UCSD-AML1 (cell line): ENCODE measurements at regions not wholly inside any gene's neighbourhood (a gene's known extent, or its start where the extent isn't known, plus 50 kb on each side); places are given as distances from the start of the nearest gene placed in this dataset.
"Not testable (repeated sequence)": the region's sequence is repeated elsewhere in the genome, so short reads cannot be mapped to it uniquely, and the experiment has no call there.

Experiments
- DNase-seq: peaks from one replicate; lab custom pipeline; 2025; ENCODE audit not compliant: unreplicated experiment; lab: John Stamatoyannopoulos, UW

DNA sequence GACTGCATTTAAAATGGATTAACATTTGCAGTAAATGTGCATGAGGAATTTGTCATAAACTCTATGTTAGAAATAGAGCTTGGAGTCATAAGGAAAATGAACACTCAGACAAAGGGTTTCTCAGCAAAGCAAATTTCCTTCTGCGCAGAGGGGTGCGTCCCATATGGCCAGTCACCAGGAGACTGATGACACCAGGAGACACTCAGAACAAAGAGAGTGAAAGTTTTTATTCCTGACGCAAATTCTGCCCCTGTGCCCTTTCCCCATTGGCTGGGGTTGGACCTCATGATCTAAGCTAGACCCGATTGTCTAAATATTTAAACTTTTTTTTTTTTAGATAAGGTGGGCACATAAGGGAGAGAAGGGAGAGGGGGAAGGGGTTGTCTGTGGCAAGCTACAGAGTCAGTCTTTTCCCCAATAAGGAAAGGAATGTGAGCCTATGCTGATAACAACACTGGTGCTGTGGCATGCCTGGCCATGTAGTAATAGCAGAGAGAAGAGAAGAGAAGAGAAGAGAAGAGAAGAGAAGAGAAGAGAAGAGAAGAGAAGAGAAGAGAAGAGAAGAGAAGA is 202.0 kb downstream of the POM121L12 start:
- DNase-seq, result no peak

DNA sequence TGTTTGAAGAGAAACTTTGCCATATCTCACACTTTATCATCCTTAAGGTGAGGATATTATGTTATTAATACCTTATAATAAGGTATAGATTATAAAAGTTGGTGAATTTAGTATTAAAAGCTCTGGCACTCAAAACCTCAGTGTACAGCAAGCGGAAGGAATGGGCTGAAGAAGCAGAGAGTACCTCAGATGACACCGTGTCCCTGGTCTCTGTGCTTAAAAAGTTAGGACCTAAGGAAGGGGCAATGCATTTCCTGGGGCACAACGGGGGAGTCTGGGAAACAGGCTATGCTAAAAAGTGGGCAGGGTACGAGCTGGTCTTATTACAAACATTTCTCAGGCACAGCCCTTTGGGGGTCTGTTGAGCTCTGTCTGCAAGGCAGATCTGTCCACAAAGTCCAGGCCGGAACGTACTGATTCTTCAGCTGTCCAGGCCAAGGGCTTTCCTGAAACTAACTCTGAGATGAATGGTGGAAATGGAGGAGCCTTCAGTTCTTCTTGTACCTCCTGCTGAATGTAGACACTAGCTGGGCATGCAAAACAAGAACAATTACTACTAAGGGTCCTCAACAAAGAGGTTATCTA is 202.7 kb downstream of the POM121L12 start:
- DNase-seq, result no peak

DNA sequence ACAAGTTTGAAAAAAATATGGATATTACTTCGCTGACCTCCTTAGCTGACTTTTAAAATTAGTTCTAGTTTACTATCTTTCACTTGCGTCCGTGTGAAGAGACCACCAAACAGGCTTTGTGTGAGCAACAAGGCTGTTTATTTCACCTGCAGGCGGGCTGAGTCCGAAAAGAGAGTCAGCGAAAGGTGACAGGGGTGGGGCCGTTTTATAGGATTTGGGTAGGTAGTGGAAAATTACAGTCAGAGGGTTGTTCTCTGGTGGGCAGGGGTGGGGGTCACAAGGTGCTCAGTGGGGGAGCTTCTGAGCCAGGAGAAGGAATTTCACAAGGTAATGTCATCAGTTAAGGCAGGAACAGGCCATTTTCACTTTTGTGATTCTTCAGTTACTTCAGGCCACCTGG is 203.7 kb downstream of the POM121L12 start:
- not testable (repeated sequence) for DNase-seq

DNA sequence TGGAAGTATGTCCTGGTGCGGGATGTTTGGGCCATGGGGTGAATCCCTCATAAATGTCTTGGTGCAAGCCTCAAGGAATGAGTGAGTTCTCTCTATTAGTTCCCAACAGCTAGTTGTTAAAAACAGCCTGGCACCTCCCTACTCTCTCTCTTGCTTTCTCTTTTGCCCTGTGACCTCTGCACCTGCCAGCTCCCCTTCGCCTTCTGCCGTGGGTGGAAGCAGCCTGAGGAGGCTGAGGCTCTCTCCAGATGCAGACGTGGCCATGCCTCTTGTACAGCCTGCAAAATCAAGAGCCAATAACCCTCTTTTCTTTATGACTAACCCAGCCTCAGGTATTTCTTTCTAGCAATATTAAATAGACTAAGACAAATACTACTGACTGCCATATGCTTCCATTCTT is 210.3 kb downstream of the POM121L12 start:
- no peak for DNase-seq

DNA sequence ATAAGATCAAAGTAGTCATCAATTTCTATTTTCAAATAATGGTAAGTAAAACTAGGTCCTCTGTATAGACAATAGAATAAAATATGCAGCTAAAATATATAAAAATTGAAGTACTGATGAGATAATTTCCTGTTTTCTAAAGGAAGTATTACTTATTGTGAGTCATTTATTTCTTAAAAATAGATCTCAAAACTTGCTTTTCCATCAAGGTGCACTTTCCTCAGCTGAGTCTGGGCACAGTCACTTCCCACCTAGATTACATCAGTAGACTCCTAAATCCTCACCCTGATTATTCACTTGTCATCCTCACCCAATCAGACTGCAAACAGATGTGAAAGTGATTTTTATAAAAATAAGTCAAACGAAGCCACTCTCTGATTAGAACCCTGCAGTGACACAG is 211.5 kb downstream of the POM121L12 start:
- no peak for DNase-seq

DNA sequence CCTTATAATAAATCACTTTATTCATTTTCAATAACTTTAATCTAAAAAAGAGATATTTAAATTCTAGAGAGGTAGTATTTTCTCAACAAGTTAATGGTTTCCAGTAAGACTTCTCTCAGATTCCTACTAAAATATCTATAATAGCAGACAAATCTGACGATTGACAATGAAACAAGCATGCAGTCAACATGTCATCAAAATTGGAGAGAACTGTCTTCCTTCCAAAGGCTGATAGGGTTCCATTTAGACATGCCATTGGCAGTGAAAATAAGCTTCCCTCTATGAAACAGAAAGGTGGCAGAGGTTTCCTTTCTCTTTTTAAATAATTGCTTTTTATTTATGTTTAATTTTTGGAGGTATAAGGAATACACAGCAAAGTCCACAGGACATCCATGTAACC is 217.1 kb downstream of the POM121L12 start:
- DNase-seq, result no peak

DNA sequence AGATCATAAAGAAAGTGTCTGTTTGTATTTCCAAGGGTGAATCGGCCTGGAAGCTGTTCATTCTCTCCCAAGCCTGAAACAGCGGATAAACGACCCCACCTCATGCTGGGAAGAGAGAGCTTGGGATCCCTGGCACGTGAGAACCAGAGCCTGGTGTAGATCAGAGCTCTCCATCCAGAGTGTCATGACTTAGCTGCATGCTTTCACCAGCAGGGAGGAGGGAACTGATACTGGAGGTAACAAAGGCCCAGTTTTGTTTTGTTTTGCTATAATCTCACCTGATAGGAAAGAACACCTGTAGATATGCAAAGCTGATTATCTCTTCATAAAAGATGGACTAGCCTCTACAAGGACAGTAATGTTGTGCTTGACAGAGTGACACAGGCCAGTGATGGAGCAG is 236.6 kb downstream of the POM121L12 start:
- DNase-seq, result no peak

DNA sequence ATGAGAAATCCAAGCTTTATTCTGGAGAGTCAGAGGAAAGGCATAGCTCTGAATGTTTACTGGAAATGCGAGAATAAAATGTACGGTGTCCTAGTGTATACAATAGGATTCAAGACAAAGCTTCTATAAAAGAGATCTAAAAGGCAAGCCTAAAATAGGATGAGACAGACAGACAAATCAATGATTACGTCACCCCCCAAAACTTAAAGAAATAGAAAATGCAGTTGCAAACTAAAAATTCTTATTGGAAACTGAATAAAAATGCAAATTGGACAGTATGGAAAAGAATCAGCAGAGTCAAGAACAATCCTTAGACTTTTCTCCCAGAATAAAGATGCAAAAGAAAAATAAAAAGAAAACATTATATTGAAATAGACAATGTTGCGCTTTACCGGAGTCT is 245.9 kb downstream of the POM121L12 start:
- no peak for DNase-seq

DNA sequence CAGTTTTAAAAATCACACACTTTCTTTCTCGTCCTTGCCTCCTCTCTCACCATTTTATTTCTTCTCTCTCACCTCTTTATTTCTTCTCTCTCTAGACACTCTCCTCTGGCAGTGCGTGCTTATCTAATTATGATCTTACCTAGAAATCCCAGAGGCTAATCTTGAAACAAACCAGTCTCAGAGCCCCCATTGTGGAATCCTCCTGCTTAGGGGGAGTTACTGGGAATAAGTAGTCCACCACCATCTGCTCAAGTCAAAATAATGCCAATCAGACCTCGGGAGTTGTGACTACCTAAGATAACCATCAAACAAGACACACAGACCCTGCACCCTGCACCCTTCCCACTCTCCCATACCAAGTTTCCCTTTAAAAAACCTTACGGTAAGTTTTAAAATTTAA is 256.9 kb downstream of the POM121L12 start:
- DNase-seq, result no peak

DNA sequence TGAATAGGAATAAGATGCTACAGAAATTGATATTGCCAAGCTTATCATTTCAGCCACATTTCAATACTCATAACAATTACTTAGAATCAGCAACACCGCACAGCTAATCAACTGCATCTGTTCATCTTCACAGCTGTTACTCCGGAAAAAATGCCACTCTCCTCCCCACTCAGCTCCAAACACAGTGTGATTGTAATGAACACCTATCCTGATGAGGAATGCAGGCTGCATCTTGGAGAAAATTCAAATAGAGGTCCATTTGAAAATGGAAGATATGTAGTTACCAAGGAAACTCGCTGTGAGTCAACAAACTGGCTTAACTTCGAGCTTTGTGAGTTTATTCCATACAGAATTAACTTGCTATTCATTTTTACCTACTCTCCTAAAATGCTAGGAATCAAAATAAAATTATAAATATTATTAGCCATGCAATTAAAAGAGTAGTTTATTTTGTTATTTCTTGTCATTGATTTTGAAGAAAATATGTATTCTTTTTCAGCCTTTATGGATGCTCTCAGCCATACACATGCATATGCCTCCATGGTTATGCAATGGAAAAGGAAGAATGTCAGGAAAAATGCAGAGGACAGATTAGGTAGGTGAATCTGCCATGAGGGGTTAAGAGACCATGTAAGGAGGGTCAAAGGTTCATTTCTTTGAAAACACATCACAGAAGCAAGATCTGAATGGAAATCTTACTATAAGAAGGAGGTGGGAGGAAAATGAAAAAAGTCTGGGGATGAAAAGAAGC is 267.2 kb downstream of the POM121L12 start:
- no peak for DNase-seq

DNA sequence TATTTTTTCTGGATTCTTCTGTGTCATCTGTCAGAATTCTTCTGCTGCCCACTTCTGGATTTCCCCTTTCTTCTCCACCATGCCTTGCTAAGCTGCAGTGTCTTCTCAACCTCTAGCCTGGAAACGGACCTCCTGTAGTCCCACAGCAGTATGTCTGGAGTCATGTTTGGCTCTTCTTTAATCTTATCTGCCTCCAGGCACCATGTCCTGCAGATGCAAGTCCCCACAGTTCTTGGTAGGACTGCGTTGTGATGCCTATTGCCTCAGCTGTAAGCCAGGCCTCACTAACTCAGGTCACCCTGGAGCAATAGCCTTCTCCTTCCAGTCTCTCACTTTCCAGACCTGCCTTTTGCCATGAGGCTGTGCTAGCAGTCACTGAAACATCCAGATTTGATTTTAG is 268.3 kb downstream of the POM121L12 start:
- DNase-seq, result no peak

DNA sequence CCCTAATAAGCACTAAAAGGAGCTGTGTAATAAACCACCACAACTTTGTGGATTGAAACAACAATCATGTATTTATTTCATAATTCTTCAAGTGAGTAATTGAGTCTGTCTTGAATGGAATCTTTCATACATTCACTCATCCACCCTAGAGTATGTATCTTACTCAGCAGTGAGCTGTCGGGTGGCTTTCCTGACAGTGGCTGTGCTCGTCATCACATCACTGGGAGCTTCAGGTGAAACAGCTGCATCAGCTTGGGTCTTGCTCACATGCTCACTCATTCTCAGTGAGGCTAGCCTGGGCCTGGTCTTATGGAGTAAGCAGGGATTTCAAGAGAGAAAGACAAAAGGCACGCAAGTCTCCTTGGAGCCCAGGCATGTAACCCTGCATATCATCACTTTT is 271.4 kb downstream of the POM121L12 start:
- DNase-seq, result no peak

DNA sequence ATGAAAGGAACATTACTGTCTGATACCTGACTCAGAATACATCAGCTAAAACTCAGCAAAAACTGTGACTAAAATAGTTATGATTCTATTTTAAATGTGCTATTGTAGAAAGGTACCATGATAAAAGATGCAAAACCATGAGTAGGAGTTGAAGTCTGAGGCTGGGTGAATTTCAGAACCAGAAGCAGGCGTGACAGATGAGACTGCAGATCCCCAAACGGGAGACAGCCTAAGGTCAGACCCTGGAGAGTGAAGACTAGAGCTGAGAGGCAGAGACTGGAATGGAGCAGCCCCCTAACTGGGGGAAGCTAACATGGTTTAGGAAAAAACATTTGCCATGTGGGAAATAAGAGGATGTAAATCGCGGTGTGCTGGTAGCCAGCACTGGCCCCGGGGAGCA is 275.8 kb downstream of the POM121L12 start:
- DNase-seq, result no peak

DNA sequence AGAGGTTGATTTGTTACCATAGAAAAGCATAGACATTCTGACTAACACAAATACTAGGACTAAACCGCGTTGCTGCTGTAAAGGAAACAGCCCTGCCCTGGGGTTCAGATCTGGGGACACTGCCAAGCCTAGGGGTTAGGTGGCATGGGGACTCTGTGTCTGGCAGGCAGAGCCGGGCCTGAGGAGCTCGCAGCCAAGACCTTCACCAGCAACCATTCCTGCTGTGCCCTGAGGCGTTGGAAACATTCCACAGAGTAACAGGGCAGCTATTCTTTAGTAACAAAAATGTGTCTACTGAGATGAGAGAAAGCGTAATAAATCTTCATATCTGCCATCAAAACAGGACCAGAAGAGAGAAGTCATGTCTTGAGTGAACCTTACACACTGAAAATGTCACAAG is 280.5 kb downstream of the POM121L12 start:
- DNase-seq, result no peak

DNA sequence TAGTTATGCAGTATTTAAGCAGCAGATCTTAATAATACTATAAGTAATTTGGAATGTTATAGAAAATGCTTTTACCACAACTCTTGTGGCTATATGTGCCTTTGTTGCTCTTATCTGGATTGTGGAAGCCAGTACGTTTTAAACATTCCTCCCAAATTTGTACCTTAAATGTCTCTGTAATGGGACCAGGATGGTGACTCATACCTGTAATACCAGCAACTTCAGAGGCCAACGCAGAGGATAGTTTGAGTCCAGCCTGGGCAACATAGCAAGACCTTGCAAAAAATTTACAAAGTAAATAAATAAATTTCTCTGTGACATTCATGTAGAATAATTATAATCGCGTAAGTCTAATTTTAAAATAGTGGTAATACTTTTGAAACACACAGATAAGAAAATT is 283.1 kb downstream of the POM121L12 start:
- no peak for DNase-seq

DNA sequence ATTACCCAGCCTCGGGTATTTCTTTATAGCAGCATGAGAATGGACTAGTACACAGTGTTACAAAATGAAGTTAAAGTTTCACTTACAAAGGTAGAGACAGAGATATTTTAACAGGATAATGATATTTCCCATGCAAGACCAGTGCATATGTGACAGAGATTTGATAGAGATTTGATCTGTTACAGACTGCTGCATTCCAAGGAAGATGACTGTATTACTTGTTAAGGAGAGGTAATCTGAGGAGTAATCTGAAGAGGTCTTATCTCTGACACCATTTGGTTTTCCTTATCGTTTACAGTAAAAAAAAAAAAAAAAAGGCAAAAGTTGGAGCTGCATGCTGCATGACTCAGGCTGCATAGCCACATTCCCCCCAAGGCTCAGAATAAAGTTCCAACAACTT is 289.6 kb downstream of the POM121L12 start:
- no peak for DNase-seq

DNA sequence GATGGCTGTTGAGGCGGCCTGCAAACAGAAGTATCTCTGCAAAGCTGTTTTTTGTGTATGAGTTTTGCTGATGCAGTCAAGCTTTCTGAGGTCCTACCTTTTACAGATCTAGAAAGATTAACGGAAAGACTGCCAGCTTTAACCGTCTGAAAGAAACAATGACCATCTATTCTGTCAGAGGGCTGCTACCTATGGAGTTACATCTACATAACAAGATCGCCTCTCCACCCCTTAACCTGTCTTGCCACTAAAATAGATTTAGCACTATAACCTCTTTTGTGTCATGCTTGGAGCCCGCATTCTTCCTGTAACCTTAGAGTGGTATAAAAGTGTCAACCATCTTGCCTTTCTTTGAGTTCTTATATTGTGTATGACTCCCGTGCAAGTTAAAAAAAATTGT is 291.2 kb downstream of the POM121L12 start:
- DNase-seq, result no peak

DNA sequence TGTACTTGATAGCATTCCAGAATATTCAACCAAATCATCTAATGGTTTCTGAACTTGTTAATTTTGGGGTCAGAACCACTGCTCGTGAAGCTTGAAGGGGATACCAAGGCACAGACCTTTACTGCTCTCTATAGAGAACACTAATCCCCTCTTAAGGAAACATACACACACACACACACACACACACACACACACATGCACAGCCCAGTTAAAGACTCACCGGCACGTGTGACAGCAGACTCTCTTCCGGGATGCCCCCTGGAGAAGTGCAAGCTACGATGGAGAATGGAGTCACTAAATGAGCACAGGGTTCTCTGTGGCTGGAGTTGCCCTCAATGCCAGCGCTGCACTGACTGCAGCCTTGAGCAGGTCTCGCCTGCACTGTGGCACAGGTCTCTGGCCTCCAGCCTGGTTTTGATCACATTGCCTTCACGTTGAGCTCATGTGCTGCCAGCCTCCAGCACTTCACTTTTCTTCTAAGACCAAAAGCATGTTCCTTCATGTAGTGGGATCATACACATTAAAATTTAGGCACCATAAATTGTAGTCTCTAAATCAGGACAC is 300.8 kb downstream of the POM121L12 start:
- no peak for DNase-seq

DNA sequence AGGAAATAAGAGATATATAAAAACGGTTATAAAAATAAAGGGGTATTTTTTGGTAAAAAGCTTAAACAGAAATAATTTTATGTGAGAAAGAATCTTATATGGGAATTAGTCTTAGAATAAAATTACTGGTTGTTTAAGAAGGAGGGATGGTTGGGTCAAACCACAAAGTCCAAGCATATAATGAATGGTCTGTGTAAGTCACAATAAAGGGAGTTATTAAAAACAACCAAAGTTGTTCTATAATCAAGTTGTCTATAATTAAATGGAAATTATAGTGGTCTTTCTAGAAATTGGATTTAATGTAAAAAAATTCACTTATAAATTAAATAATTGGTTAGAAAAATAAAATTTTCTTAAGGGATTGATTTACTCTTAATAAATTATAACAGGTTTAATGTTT is 304.8 kb downstream of the POM121L12 start:
- DNase-seq, result no peak

DNA sequence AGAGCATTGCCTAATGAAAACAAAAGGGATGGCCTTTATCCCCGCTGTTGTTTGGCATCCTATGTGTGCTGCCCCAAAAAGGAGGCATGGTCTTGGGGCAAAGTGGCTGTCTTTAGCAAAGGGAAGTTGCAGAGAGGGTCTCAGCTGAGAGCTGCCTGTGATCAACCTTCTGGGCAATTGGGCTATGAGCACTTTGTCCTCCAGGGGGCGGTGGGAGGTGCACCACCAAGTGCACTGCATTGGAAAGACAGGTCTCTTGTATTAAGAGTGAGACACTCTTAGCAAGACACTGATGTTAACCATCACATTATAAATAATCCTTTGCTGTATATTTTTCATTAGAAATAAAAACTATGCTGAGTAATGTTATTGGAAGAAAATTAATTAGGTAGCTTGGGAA is 314.8 kb downstream of the POM121L12 start:
- peak; percentile 9 for DNase-seq

DNA sequence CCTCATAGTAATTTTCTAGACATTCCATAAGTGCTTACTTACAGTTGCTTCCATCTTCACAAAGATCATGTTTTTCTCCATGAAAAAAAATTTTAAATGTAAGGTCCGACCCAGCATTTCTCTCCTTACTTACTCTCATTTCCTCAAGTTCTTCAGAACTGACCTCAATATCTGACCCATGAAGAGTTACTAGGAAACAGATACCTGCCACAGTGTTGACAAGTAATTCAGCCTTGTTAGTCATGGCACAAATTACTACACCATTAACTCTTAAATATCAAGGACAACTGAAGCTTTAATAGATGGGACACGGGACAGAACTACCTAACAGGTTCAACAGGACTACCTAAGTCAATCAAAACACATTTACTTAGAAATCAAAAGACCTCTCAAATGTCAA is 316.2 kb downstream of the POM121L12 start:
- no peak for DNase-seq

DNA sequence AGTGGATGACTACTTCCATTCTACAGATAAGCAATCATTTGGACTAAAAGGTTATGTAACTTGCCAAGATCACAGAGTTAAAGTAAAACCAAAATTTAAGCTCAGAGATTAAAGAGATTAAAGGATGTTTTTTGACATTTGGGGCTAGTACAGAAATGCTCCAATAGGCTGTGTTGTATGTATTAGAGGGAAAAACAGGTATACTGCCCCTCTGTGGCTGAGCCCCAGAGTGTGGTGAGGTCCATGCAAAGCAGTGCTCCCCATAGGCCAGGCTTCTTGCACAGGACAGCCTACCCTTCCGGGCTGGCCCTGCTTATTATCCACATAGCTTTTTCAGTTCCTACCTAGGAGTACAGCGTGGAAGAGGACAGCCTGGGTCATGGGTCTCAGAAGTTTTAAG is 322.8 kb downstream of the POM121L12 start:
- no peak for DNase-seq
